OCI-LY1 (cell line): ENCODE measurements at regions not wholly inside any gene's neighbourhood (a gene's known extent, or its start where the extent isn't known, plus 50 kb on each side); places are given as distances from the start of the nearest gene placed in this dataset.

ENCODE experiments used
- H2AFZ ChIP-seq: fragments of 200-600 bp; sonication (generic), shearing (Covaris generic); 2 replicates; pipeline ENCODE4 v1.6.0; 2014; ENCODE audit warnings: antibody characterized with exemption, mild to moderate bottlenecking, low read length
- H3F3A ChIP-seq: fragments of 200-600 bp; sonication (generic), shearing (Covaris generic); 2 replicates; pipeline ENCODE4 v1.6.0; 2014; ENCODE audit warnings: mild to moderate bottlenecking, antibody characterized with exemption, low read length, moderate library complexity; ENCODE audit not compliant: insufficient read depth
- H3K27ac ChIP-seq: fragments of 200-600 bp; sonication (generic); 2 replicates; pipeline ENCODE4 v1.5.1; 2014; ENCODE audit warnings: low read length, mixed run types, mild to moderate bottlenecking, low read depth; ENCODE audit not compliant: poor library complexity, severe bottlenecking
- H3K27me3 ChIP-seq: fragments of 200-600 bp; sonication (generic); 2 replicates; pipeline ENCODE4 v1.6.0; 2014; ENCODE audit warnings: antibody characterized with exemption, mild to moderate bottlenecking, low read length, moderate library complexity; ENCODE audit not compliant: insufficient read depth
- H3K36me3 ChIP-seq: fragments of 200-600 bp; sonication (generic); 2 replicates; pipeline ENCODE4 v1.6.1; 2014; ENCODE audit warnings: mild to moderate bottlenecking, antibody characterized with exemption, low read length, moderate library complexity, mixed read lengths; ENCODE audit not compliant: insufficient read depth
- H3K4me1 ChIP-seq: fragments of 200-600 bp; sonication (generic); 2 replicates; pipeline ENCODE4 v1.5.1; 2014; ENCODE audit warnings: mild to moderate bottlenecking, low read length, moderate library complexity; ENCODE audit not compliant: insufficient read depth, severe bottlenecking
- H3K4me2 ChIP-seq: fragments of 200-600 bp; sonication (generic), shearing (Covaris generic); 2 replicates; pipeline ENCODE4 v1.6.1; 2014; ENCODE audit warnings: low read length
- H3K4me3 ChIP-seq: fragments of 200-600 bp; sonication (generic); 2 replicates; pipeline ENCODE4 v1.5.1; 2014; ENCODE audit warnings: low read length, low read depth, mild to moderate bottlenecking, mixed read lengths; ENCODE audit not compliant: poor library complexity, severe bottlenecking
- H3K79me2 ChIP-seq: fragments of 200-600 bp; shearing (Covaris generic); 2 replicates; pipeline ENCODE4 v1.6.1; 2016; ENCODE audit warnings: mixed run types, low read length, mixed read lengths; ENCODE audit not compliant: insufficient read depth
- H3K9ac ChIP-seq: fragments of 200-600 bp; sonication (generic), shearing (Covaris generic); 2 replicates; pipeline ENCODE4 v1.6.1; 2014; ENCODE audit warnings: mild to moderate bottlenecking, low read length, mixed read lengths
- H3K9me2 ChIP-seq: fragments of 200-600 bp; sonication (generic), shearing (Covaris generic); 2 replicates; pipeline ENCODE4 v1.6.1; 2014; ENCODE audit warnings: low read depth, mild to moderate bottlenecking, low read length, mixed read lengths
- H3K9me3 ChIP-seq: fragments of 200-600 bp; shearing (Covaris generic); 2 replicates; pipeline ENCODE4 v1.6.1; 2014; ENCODE audit warnings: low read length, mixed read lengths
- H4K20me1 ChIP-seq: fragments of 200-600 bp; sonication (generic), shearing (Covaris generic); 2 replicates; pipeline ENCODE4 v1.6.0; 2016; ENCODE audit warnings: mild to moderate bottlenecking, low read length; ENCODE audit not compliant: insufficient read depth
- CTCF ChIP-seq: fragments of 200-600 bp; sonication (generic), shearing (Covaris generic); IDR thresholded peaks from 2 replicates; pipeline ENCODE4 v1.5.1; 2017; ENCODE audit warnings: mild to moderate bottlenecking, antibody characterized with exemption, low read length, moderate library complexity, mixed read lengths
- EZH2 ChIP-seq: fragments of 200-600 bp; sonication (generic), shearing (Covaris generic); IDR thresholded peaks from 2 replicates; pipeline ENCODE4 v1.8.0; 2017; ENCODE audit warnings: borderline replicate concordance, mixed run types, mild to moderate bottlenecking, antibody characterized with exemption, low read length, moderate library complexity, mixed read lengths

GRCh38 chr9:82313697-82314096 lies 325.1 kb downstream of the SPATA31D1 start:
- Histone ChIP-seq H3K27ac (no peak overlapping the region), H3K27me3 (no peaks in the 10 kb centered on the region), H3K4me3 (no peak overlapping the region), H3F3A (no peaks in the 10 kb centered on the region), H3K9me2 (no peaks in the 10 kb centered on the region), H2AFZ (no peak overlapping the region), H3K79me2 (no peaks in the 10 kb centered on the region), H3K9ac (no peak overlapping the region), H3K36me3 (no peaks in the 10 kb centered on the region), H4K20me1 (no peaks in the 10 kb centered on the region), H3K9me3 (no peaks in the 10 kb centered on the region), H3K4me2 (no peak overlapping the region), H3K4me1 (no peaks in the 10 kb centered on the region)
- TF ChIP-seq EZH2 (no peak), CTCF (no peak)

- Histone ChIP-seq H4K20me1 (no peaks in the 10 kb centered on the region), H3K9me2 (no peaks in the 10 kb centered on the region), H3K4me1 (no peaks in the 10 kb centered on the region), H2AFZ (no peak overlapping the region), H3K27ac (no peak overlapping the region), H3K4me2 (no peak overlapping the region), H3K9me3 (no peaks in the 10 kb centered on the region), H3F3A (no peaks in the 10 kb centered on the region), H3K79me2 (no peaks in the 10 kb centered on the region), H3K4me3 (no peak overlapping the region), H3K9ac (no peak overlapping the region), H3K27me3 (no peaks in the 10 kb centered on the region), H3K36me3 (no peaks in the 10 kb centered on the region)
- TF ChIP-seq EZH2 (no peak), CTCF (no peak)
These were observed 332.0 kb downstream of the SPATA31D1 start for GRCh38 chr9:82320566-82320965.

GRCh38 chr9:82325907-82326306 lies 337.3 kb downstream of the SPATA31D1 start:
- H4K20me1 ChIP-seq = no peaks in the 10 kb centered on the region
- no peak overlapping the region for H3K27ac ChIP-seq
- H3F3A ChIP-seq = no peaks in the 10 kb centered on the region
- no peaks in the 10 kb centered on the region for H3K9me2 ChIP-seq
- no peaks in the 10 kb centered on the region for H3K27me3 ChIP-seq
- H3K9ac ChIP-seq = no peak overlapping the region
- TF ChIP-seq EZH2 (no peak), CTCF (no peak)
- no peaks in the 10 kb centered on the region for H3K36me3 ChIP-seq
- H3K9me3 ChIP-seq = peaks cover 3% of the 10 kb centered on the region; the same call in 1 of the 2 replicates
- no peak overlapping the region for H2AFZ ChIP-seq
- H3K4me1 ChIP-seq = no peaks in the 10 kb centered on the region
- H3K4me3 ChIP-seq = no peak overlapping the region
- no peaks in the 10 kb centered on the region for H3K79me2 ChIP-seq
- H3K4me2 ChIP-seq = no peak overlapping the region
